Calu3 (cell line): ENCODE measurements at regions not wholly inside any gene's neighbourhood (a gene's known extent, or its start where the extent isn't known, plus 50 kb on each side); places are given as distances from the start of the nearest gene placed in this dataset.

ENCODE experiments used
- BruUV-seq: library from RNA; stranded (reverse); fragments of 400-500 nt; replicated peaks from 2 replicates; lab custom pipeline; 2021; lab: Mats Ljungman, UMichigan
- CTCF ChIA-PET: fragments of 300-600 bp; sonication (Branson Sonifier 250); formaldehyde crosslinking; loops from one replicate; lab custom pipeline; 2022; ENCODE audit warnings: antibody characterized with exemption; lab: Charles Lee
- DNase-seq: peaks from one replicate; pipeline ENCODE4 v3.0.0; 2022
- H3K27ac Mint-ChIP-seq: one replicate; pipeline ENCODE4 v1.8.0; 2022; ENCODE audit warnings: mixed read lengths; ENCODE audit not compliant: unreplicated experiment
- H3K27me3 Mint-ChIP-seq: one replicate; pipeline ENCODE4 v1.8.0; 2022; ENCODE audit warnings: mixed read lengths; ENCODE audit not compliant: unreplicated experiment
- H3K36me3 Mint-ChIP-seq: one replicate; pipeline ENCODE4 v1.8.0; 2022; ENCODE audit warnings: mild to moderate bottlenecking, moderate library complexity, mixed read lengths; ENCODE audit not compliant: insufficient read depth, unreplicated experiment
- H3K4me1 Mint-ChIP-seq: one replicate; pipeline ENCODE4 v1.8.0; 2022; ENCODE audit warnings: mild to moderate bottlenecking, low read depth, mixed read lengths; ENCODE audit not compliant: unreplicated experiment
- H3K4me3 Mint-ChIP-seq: one replicate; pipeline ENCODE4 v1.8.0; 2022; ENCODE audit warnings: mild to moderate bottlenecking, low read depth, moderate library complexity, mixed read lengths; ENCODE audit not compliant: unreplicated experiment
- H3K9me3 Mint-ChIP-seq: one replicate; pipeline ENCODE4 v1.8.0; 2022; ENCODE audit warnings: low read depth, mixed read lengths; ENCODE audit not compliant: unreplicated experiment
- CTCF ChIP-seq: fragments of 200-600 bp; IDR thresholded peaks from one replicate; pipeline ENCODE4 v1.8.0; 2022; ENCODE audit warnings: antibody characterized with exemption; ENCODE audit not compliant: unreplicated experiment
- intact Hi-C: fragments of 100-400 bp; cut with micrococcal nuclease; formaldehyde crosslinking; loops from one replicate; pipeline ENCODE4 v1.10.0; 2022; ENCODE audit not compliant: unreplicated experiment

GRCh38 chr4:107391630-107392028 lies 328.4 kb downstream of the PAPSS1 start:
- Mint-ChIP-seq H3K4me1 (no peaks in the 10 kb centered on the region), H3K27me3 (no peaks in the 10 kb centered on the region), H3K36me3 (no peaks in the 10 kb centered on the region), H3K9me3 (no peaks in the 10 kb centered on the region), H3K4me3 (no peak overlapping the region), H3K27ac (no peak overlapping the region)
- CTCF ChIA-PET = no interaction called here
- BruUV-seq = no TSS peak
- intact Hi-C loops = no loop called here
- no peak for TF ChIP-seq CTCF
- no peak for DNase-seq

DNA sequence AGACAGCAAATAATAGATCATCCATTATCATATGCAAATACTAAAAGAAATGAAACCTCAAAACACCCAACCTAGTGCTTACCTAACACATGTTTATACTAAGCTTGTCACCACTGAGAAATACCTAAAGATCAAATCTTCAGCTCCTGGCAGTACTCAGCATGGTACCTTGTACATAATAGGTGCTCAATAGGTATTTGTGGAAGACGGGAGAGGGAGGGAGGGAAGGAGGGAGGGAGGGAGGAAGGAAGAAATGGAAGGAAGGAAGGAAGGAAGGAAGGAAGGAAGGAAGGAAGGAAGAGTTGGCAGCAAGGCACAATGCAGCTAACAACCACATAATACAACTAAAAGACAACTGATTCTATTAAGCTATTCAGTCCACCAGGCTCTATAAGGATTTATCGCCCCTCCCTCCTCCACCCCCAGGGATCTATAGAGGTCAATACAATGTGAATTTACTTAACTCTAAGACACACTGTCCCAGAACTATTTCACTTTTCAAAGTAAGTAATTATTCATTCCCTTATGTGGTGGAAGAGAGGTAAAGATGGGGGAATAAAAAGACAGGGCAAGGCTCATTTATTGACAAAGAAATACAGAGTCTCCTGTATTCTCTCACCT lies 328.9 kb downstream of the PAPSS1 start:
- no peak for DNase-seq
- CTCF ChIA-PET = interaction anchor here (0.6 kb wide), 2 partner anchors 60 to 911 kb away, joined by 4 to 6 read pairs; no protein-coding TSS in a partner anchor
- TF ChIP-seq CTCF = no peak
- Mint-ChIP-seq H3K9me3 (no peaks in the 10 kb centered on the region), H3K27me3 (no peaks in the 10 kb centered on the region), H3K4me3 (no peak overlapping the region), H3K36me3 (no peaks in the 10 kb centered on the region), H3K4me1 (no peaks in the 10 kb centered on the region), H3K27ac (no peak overlapping the region)
- intact Hi-C loops = no loop called here
- BruUV-seq = no TSS peak

GRCh38 chr4:107389965-107390364 lies 330.1 kb downstream of the PAPSS1 start:
- DNase-seq = no peak
- CTCF ChIA-PET = no interaction called here
- Mint-ChIP-seq H3K27me3 (no peaks in the 10 kb centered on the region), H3K27ac (no peak overlapping the region), H3K4me3 (no peak overlapping the region), H3K9me3 (no peaks in the 10 kb centered on the region), H3K36me3 (no peaks in the 10 kb centered on the region), H3K4me1 (no peaks in the 10 kb centered on the region)
- TF ChIP-seq CTCF = no peak
- intact Hi-C loops = no loop called here
- BruUV-seq = no TSS peak

- BruUV-seq = no TSS peak
- DNase-seq = no peak
- H3K36me3 Mint-ChIP-seq = no peaks in the 10 kb centered on the region
- intact Hi-C loops = no loop called here
- H3K27ac Mint-ChIP-seq = no peak overlapping the region
- no peak for TF ChIP-seq CTCF
- no peak overlapping the region for H3K4me3 Mint-ChIP-seq
- CTCF ChIA-PET = no interaction called here
- no peaks in the 10 kb centered on the region for H3K4me1 Mint-ChIP-seq
- H3K9me3 Mint-ChIP-seq = no peaks in the 10 kb centered on the region
- H3K27me3 Mint-ChIP-seq = no peaks in the 10 kb centered on the region
Measured at GRCh38 chr4:107388736-107389274, 331.2 kb downstream of the PAPSS1 start.
